IPS DF 4.7 (cell line): ENCODE measurements at regions not wholly inside any gene's neighbourhood (a gene's known extent, or its start where the extent isn't known, plus 50 kb on each side); places are given as distances from the start of the nearest gene placed in this dataset.

Experiments
- DNase-seq: peaks from one replicate; pipeline ENCODE4 v3.0.0-alpha.2; 2013; ENCODE audit warnings: low spot score; ENCODE audit errors: extremely low read depth

GRCh38 chr14:34246206-34246605, 215.8 kb downstream of the SPTSSA start:
- no peak for DNase-seq

- DNase-seq = no peak
Measured at GRCh38 chr14:34243401-34243800, 218.6 kb downstream of the SPTSSA start.

- no peak for DNase-seq
Measured at GRCh38 chr14:34243001-34243400, 219.0 kb downstream of the SPTSSA start.

- DNase-seq = no peak
Measured at GRCh38 chr14:34241185-34241711, 220.8 kb downstream of the SPTSSA start.

GRCh38 chr14:34238610-34239009, 223.4 kb downstream of the SPTSSA start:
- no peak for DNase-seq

DNA sequence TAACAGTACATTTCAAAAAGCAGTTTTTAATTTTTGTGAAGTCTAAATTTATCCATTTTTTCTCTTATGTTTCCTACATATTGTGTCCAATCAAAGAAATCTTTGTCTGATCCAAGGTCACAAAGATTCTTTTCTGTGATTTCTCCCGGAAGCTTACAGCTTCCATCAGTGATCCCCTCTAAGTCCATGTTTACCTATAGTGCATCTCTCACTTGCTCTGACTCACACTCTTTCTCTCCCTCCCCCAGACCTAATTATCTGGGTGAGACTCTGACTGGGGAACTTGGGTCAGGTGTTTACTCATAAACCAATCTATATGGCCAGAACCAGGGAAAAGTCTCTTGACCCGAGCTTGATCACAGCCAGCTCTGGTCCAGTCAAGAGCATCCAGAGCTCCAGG, 224.4 kb downstream of the SPTSSA start:
- DNase-seq = no peak

DNA sequence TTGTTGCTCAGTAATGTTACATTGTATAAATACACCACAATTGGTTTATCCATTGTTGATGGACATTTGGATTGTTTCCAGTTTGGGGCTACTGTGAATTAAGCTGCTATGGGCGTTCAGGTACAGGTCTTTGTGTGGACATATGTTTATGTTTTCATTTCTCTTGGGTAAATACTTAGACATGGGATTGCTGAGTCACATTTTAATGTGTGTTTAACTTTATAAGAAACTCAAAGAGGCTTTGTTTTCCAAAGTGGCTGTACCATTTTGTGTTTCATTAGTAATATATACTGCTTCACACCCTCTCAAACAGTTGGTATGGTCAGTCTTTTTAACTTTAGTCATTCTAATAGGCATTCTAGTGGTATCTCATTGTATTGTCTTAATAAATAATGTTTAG, 225.0 kb downstream of the SPTSSA start:
- no peak for DNase-seq

- DNase-seq = no peak
Measured at GRCh38 chr14:34235643-34236300, 226.3 kb downstream of the SPTSSA start.

DNA sequence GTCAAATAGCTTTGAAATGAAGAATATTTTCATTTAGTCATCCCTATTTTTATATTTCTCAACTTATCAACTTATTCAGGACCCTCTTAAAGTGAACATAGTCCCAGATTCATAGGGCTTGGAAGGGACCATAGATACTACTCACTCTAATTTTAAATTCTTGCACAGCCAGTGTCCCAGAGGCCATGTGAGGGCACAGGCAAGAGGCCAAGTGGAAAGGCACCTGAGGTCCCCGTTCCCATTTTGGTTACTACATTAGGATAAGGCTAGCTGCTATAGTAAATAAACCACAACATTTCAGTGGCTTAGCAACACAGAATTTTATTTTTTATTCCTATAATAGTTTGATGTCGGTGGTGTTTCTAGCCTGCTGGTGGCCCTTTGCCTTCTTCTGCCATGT, 227.8 kb downstream of the SPTSSA start:
- DNase-seq = no peak

DNA sequence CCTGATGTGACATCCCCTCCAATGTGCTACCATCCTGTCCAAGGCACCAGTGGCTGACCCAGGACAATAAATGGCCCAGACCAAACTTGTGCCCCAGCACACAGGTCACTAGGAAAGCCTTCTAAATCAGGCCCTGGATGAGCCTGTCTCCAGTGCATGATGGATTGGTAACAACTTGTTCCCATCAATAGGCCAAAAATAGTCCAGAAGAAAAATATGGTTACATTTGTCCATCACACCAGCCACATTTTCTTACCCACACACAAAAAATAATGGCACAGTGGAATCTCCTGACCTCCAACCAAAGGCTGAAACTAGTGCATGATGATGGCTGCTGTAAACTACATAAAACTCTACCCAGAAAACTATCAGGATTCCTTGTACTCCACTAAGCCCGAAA, 228.4 kb downstream of the SPTSSA start:
- no peak for DNase-seq

DNA sequence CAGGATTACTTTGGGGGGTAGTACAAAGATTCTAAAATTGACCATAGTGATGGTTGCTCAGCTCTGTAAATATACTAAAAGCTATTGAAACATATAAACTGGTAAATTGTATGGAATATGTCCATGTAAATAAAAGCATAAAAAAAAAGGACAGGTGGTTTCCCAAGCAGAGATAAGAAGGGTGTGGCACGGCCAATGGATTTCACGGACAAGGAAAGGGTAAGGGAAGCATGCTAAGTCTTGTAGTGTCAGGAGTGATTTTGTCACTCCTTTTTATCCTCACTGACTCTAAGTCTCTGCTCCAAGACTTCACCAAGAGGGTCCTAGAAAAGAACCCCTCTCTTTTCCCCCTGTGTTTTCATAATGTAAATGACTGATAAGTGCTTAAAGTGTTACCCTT, 229.2 kb downstream of the SPTSSA start:
- DNase-seq = no peak

- no peak for DNase-seq
Measured at GRCh38 chr14:34231626-34232025, 230.4 kb downstream of the SPTSSA start.

GRCh38 chr14:34229140-34229539, 232.9 kb downstream of the SPTSSA start:
- DNase-seq = no peak

DNA sequence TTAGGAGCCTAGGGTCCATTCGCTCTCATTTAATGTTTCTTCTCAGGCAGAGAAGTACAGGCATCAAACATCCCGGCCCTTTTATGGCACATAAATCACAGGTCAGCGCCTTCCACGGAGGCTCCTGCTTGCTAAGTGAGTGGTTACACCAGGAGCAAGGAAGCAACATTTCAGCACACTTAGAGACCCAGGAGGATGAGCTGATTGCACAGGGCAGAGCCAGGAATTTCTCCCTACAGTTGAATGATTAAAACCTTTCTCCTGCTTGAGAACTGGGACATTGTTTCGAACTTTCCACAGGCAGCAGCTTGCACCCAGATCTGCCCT, 233.4 kb downstream of the SPTSSA start:
- no peak for DNase-seq

- peak; percentile 30 for DNase-seq
Measured at GRCh38 chr14:34227834-34228649, 234.0 kb downstream of the SPTSSA start.

DNA sequence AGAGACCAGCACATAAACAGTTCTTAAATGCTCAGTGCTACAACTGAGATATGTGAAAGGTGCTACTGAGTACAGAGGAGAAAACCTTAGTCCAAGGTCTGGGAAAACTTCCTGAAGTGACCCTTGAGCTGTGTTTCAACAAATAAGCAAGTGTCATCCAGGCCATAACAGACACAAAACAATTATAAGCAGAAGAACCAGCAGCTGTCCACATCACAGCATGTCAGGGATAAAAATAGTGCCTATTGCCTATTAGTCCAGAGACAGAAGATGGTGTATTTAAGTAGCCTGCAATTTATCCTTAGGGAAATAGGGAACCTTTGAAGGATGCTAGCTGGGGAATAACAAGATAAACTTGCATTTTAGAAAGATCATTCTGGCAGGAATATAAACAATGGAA, 237.8 kb downstream of the SPTSSA start:
- DNase-seq = no peak

DNA sequence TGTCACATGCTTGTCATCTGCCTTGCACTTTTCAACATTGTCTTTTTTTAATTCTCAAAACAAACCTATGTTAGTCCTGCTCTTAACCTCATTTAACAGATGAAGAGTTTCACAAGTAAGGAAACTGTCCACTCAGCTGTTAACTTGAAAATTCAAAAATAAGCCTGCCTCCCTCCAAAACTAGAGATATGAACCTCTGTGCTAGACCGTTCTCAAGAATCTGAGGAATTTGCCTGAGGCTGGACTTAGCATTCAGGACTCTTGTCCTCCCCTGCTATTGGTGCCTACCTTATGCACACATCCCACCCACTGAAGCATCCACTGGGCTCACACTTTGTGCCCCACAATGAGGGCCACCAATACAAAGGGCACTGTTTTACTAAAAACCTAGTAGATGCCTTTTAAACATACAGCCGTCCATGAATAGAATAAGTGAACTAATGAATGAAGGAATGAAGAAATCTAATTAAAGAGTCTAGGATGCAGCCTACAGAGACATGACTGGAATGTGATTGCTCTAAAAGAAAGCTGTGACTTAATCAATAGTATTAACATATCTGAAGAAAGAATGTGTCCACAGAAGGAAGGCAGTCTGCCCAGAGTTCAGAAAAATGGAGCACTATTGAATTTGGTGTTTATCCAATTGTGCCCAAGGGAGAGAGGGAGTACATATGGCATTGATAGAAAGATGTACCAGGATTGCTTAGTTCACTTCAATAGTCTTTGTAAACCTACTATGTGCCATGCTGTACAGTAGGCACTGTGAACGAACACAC, 238.5 kb downstream of the SPTSSA start:
- DNase-seq = no peak

DNA sequence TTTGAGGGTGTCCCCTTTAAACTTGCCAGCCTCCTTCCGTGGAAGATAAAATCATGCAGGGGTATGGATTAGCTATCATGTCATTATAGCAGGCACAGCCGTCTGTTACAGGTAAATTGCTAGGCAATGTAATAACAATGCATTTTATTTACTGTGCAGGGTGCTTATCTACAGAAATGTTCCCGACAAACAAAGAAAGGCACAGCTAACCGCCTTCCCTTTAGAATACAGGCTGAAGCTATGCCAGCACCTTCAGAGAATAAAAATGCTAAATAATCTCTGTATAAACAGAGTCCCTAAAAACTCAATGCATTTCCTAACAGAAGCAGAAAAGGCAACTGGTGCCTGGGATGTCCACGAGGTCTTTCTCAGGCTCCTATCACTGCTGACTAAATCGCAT, 239.2 kb downstream of the SPTSSA start:
- no peak for DNase-seq

DNA sequence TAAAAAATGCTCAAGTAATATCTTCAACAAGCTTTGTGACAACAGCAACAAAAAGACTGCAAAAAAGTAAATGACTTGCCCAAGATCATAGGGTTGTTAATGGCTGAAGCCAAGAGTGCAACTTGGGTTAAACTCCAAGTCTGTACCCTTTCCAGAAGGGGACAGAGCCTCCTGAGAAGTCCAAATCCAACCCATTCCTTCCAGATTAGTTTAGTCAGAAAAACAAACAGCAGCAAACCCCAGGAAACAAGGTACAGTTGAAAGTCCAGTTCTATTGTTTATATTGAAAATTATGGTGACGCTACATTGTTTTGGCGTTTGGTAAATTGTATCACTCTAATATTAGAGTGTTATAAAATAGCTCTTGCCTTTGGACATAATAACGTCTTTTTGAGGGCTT, 239.9 kb downstream of the SPTSSA start:
- no peak for DNase-seq

- no peak for DNase-seq
Measured at GRCh38 chr14:34220921-34221320, 241.1 kb downstream of the SPTSSA start.

- no peak for DNase-seq
Measured at GRCh38 chr14:34220378-34220706, 241.7 kb downstream of the SPTSSA start.

DNA sequence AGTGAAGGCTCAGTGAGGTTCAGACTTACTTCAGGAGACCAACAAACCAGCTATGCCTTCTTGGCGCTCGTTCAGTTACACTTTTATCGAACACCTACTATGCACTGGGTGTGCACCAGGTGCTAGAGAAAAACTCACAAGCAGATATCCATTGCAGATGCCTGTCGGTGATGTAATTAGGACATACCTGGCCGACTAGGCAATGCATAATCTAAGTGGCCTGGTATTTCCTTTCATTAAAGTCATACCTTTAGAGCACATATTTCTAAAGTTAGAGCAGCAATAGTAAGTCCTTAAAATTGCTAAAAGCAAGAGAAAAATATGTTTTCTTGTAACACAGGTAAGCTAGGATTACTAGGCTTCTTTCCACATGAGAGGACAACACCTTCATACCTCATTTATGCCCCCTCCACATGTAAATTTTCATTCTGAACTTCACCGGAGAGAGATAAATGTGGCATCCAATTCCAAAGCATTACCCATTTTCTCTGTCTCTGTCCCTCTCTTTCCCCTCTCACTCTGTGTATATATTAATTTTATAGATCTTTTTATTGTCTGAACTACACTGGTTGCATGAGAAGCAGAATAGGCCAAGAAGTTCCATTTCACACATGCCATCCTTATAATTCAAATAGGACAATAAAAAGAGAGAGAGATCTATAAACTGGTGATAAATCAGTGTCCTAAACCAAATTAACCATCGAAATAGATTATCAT, 242.2 kb downstream of the SPTSSA start:
- DNase-seq = no peak
